SK-N-SH (cell line): ENCODE measurements at regions not wholly inside any gene's neighbourhood (a gene's known extent, or its start where the extent isn't known, plus 50 kb on each side); places are given as distances from the start of the nearest gene placed in this dataset.

Experiments used
- POLR2AphosphoS5 ChIP-seq: IDR thresholded peaks from 2 replicates; pipeline ENCODE4 v1.6.1; 2012; ENCODE audit warnings: low read depth, low read length
- TAF1 ChIP-seq: IDR thresholded peaks from 2 replicates; pipeline ENCODE4 v1.6.1; 2012; ENCODE audit warnings: low read depth, mild to moderate bottlenecking, low read length, moderate library complexity, borderline replicate concordance
- TF ChIP-seq, protein P1 (sequence below): fragments of 200-600 bp; sonication (generic); IDR thresholded peaks from 2 replicates; pipeline ENCODE4 v1.6.1; 2017; ENCODE audit warnings: antibody characterized with exemption, mild to moderate bottlenecking, moderate library complexity

DNA sequence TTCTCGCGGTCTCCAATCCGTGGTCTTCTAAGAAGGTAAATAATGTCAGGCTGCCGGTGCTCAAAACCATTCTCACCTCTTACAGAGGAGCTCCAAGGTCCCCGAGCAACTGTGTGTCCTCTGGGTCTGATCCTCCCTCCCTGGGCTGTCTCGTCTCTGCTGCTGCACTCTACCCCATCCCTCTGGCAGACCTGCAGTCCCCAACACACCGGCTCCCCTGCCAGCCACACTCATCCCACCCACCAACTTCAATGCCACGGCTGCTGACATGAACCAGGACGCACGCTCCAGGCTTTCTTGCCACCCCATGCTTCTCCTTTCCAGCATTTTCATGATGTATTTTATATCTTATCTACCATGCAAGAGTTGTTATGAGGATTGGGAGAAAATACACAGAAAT lies 559.5 kb upstream of the SALL3 start:
- no peak for TF ChIP-seq TAF1
- TF ChIP-seq POLR2AphosphoS5, result no peak
- TF ChIP-seq, protein P1, sequence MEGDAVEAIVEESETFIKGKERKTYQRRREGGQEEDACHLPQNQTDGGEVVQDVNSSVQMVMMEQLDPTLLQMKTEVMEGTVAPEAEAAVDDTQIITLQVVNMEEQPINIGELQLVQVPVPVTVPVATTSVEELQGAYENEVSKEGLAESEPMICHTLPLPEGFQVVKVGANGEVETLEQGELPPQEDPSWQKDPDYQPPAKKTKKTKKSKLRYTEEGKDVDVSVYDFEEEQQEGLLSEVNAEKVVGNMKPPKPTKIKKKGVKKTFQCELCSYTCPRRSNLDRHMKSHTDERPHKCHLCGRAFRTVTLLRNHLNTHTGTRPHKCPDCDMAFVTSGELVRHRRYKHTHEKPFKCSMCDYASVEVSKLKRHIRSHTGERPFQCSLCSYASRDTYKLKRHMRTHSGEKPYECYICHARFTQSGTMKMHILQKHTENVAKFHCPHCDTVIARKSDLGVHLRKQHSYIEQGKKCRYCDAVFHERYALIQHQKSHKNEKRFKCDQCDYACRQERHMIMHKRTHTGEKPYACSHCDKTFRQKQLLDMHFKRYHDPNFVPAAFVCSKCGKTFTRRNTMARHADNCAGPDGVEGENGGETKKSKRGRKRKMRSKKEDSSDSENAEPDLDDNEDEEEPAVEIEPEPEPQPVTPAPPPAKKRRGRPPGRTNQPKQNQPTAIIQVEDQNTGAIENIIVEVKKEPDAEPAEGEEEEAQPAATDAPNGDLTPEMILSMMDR, result no peak
